ENCODE measurements at regions not wholly inside any gene's neighbourhood (a gene's known extent, or its start where the extent isn't known, plus 50 kb on each side); places are given as distances from the start of the nearest gene placed in this dataset.

- no peak for TF ChIP-seq E2F5 (CRISPR knock-in tag; IDR thresholded peaks at IDR 0.05)
- TF ChIP-seq ARNT (IDR thresholded peaks at IDR 0.05), result no peak
Observed at GRCh38 chr18:46239549-46239948, 135.4 kb downstream of the HAUS1 start (continued).

GRCh38 chr18:46239998-46240397 is 135.8 kb downstream of the HAUS1 start:
- H3K27me3 ChIP-seq (ENCODE audit: control insufficient read depth in 2 of 2, insufficient read depth in 2 of 2, low read length in 2 of 2), result no peaks in the 10 kb centered on the region
- TF ChIP-seq STAG1 (CRISPR knock-in tag; IDR thresholded peaks at IDR 0.05; ENCODE audit: borderline replicate concordance), result no peak
- TF ChIP-seq ZC3H8 (IDR thresholded peaks at IDR 0.05), result no peak
- TF ChIP-seq ZC3H11A (IDR thresholded peaks at IDR 0.05; ENCODE audit: low read depth, low read length), result no peak
- TF ChIP-seq CBX1 (IDR thresholded peaks at IDR 0.05; ENCODE audit: low read depth), result no peak
- no peak for TF ChIP-seq SUPT5H (IDR thresholded peaks at IDR 0.05)
- TF ChIP-seq TRIM28 (IDR thresholded peaks at IDR 0.05), result no peak
- TF ChIP-seq RNF219 (CRISPR knock-in tag; IDR thresholded peaks at IDR 0.05), result no peak
- no peak for TF ChIP-seq TAF15 (IDR thresholded peaks at IDR 0.05; ENCODE audit: low read depth, low read length)
- TF ChIP-seq MCM2 (IDR thresholded peaks at IDR 0.05; ENCODE audit: low read depth), result no peak
- no peak for TF ChIP-seq CCNT2 (IDR thresholded peaks at IDR 0.05; ENCODE audit: borderline replicate concordance, extremely low read depth, insufficient read length, low read depth, low read length)
- no peak for TF ChIP-seq BMI1 (IDR thresholded peaks at IDR 0.05; ENCODE audit: low read length)
- no peak for TF ChIP-seq ZNF146 (CRISPR knock-in tag; IDR thresholded peaks at IDR 0.05; ENCODE audit: unreplicated experiment)
- TF ChIP-seq TCF15 (CRISPR knock-in tag; IDR thresholded peaks at IDR 0.05), result no peak
- no peak for TF ChIP-seq HLTF (IDR thresholded peaks at IDR 0.05)
- no peak for TF ChIP-seq HCFC1 (IDR thresholded peaks at IDR 0.05; ENCODE audit: low read depth, low read length)
- TF ChIP-seq TBL1XR1 (IDR thresholded peaks at IDR 0.05; ENCODE audit: low read length in 2 of 2), result no peak
- no peak overlapping the region for H3K27ac ChIP-seq (ENCODE audit: extremely low read depth, low read depth, low read length)
- 83% methylated on average over 4 of the region's 4 CpGs for WGBS (ENCODE audit: insufficient coverage, low coverage, missing lambda C conversion rate)
- no peaks in the 10 kb centered on the region for H4K20me1 ChIP-seq (replicated peaks; ENCODE audit: control insufficient read depth, insufficient read depth, low read length)
- BruUV-seq (replicated peaks), result no TSS peak
- peaks cover 2% of the 10 kb centered on the region for H3K9me1 ChIP-seq (ENCODE audit: control insufficient read depth, insufficient read depth, low read length)
- peaks cover 3% of the 10 kb centered on the region; the same call in 1 of the 3 replicates for H3K36me3 ChIP-seq (ENCODE audit: control insufficient read depth, insufficient read depth, low read length)
- FAIRE-seq (no peak), ATAC-seq (peak; percentile 31; the same call in 1 of the 3 replicates), DNase-seq (ENCODE audit: extremely low read depth in 1 of 4, low spot score in 3 of 4) (no peak)
- CTCF ChIA-PET (ENCODE audit: low intra/inter-chr PET ratio), result no interaction called here
- H3K9me3 ChIP-seq (replicated peaks; ENCODE audit: control insufficient read depth, insufficient read depth, low read depth, low read length), result no peaks in the 10 kb centered on the region
- H3K4me2 ChIP-seq (ENCODE audit: insufficient read depth, low read length), result no peak overlapping the region
- no peaks in the 10 kb centered on the region for H3K4me1 ChIP-seq (replicated peaks in 1 of 2; ENCODE audit: control insufficient read depth in 2 of 2, insufficient read depth in 2 of 2, low read length in 2 of 2)
- POLR2A ChIA-PET, result interaction anchor here (0.7 to 1.4 kb wide), 4 partner anchors 11 to 44 kb away, joined by 3 to 4 read pairs (median 3); no protein-coding TSS in a partner anchor
- no peak overlapping the region for H2AFZ ChIP-seq (ENCODE audit: low read depth, low read length)
- intact Hi-C loops (cut with micrococcal nuclease), result no loop called here
- no peak overlapping the region for H3K4me3 ChIP-seq
- H3K9ac ChIP-seq (ENCODE audit: insufficient read depth in 1 of 2, low read depth in 2 of 2, low read length in 2 of 2), result no peak overlapping the region
- in situ Hi-C loops (cut with MboI), result no loop called here
- peaks cover 27% of the 10 kb centered on the region for H3K79me2 ChIP-seq (ENCODE audit: control insufficient read depth, insufficient read depth, low read length)
